SH-SY5Y (cell line): ENCODE measurements at regions not wholly inside any gene's neighbourhood (a gene's known extent, or its start where the extent isn't known, plus 50 kb on each side); places are given as distances from the start of the nearest gene placed in this dataset.

Source experiments
- GATA2 ChIP-seq: IDR thresholded peaks from 2 replicates; pipeline ENCODE4 v1.6.1; 2011; ENCODE audit warnings: mild to moderate bottlenecking, low read depth, low read length
- GATA3 ChIP-seq: IDR thresholded peaks from 2 replicates; pipeline ENCODE4 v1.6.1; 2011; ENCODE audit warnings: low read depth, mild to moderate bottlenecking, low read length, moderate library complexity

DNA sequence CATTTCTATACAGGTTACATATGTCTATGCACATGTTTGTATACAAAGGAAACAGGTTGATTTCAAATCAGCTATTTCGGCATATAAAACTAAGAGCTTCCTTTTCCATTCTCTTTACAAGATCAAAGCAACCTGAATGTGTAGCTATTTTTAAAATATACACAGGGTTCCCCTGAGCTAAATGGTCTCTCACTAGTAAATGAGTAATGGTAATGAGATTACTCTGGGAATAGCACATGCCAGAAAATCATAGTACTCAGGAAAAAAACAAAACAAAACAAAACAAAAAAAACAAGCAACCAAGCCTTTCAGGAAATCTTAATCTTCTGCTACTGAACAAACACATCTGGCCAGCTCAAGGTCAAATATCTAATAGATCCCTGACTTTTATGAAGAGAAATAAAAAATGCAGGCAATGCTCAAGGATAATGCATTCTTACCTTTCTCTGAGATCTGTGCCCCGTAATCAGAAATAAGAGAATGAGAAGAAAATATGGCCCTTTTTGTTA, 156.6 kb upstream of the POU2AF2 start:
- TF ChIP-seq GATA2 (no peak), GATA3 (no peak)
